BJ (cell line): ENCODE measurements at regions not wholly inside any gene's neighbourhood (a gene's known extent, or its start where the extent isn't known, plus 50 kb on each side); places are given as distances from the start of the nearest gene placed in this dataset.

Experiments used
- CTCF ChIA-PET: fragments of 350-600 bp; formaldehyde crosslinking; extraction: SDS; loops from one replicate; lab custom pipeline; 2021; ENCODE audit warnings: antibody characterized with exemption, inconsistent platforms; lab: Yijun Ruan, JAX
- POLR2A ChIA-PET: fragments of 300-600 bp; sonication (Branson Sonifier 250); formaldehyde crosslinking; extraction: SDS; loops from one replicate; lab custom pipeline; 2021; ENCODE audit warnings: antibody characterized with exemption; lab: Charles Lee
- DNase-seq: peaks from one replicate; pipeline ENCODE4 v3.0.0-alpha.2; 2011; ENCODE audit warnings: low read depth
- H3K27me3 ChIP-seq: 2 replicates; pipeline ENCODE4 v1.6.0; 2011; ENCODE audit warnings: low read length; ENCODE audit not compliant: control insufficient read depth, insufficient read depth
- H3K36me3 ChIP-seq: 2 replicates; pipeline ENCODE4 v1.5.1; 2011; ENCODE audit warnings: low read length; ENCODE audit not compliant: control insufficient read depth, insufficient read depth
- H3K4me3 ChIP-seq: 2 replicates; pipeline ENCODE4 v1.5.1; 2011; ENCODE audit warnings: low read depth, mild to moderate bottlenecking, control low read depth, low read length
- TF ChIP-seq, protein P1 (sequence below): IDR thresholded peaks from 2 replicates; pipeline ENCODE4 v1.5.1; 2011; ENCODE audit warnings: low read depth, mild to moderate bottlenecking, control low read depth, inconsistent platforms, low read length, moderate library complexity; ENCODE audit not compliant: insufficient read depth

- TF ChIP-seq, protein P1, sequence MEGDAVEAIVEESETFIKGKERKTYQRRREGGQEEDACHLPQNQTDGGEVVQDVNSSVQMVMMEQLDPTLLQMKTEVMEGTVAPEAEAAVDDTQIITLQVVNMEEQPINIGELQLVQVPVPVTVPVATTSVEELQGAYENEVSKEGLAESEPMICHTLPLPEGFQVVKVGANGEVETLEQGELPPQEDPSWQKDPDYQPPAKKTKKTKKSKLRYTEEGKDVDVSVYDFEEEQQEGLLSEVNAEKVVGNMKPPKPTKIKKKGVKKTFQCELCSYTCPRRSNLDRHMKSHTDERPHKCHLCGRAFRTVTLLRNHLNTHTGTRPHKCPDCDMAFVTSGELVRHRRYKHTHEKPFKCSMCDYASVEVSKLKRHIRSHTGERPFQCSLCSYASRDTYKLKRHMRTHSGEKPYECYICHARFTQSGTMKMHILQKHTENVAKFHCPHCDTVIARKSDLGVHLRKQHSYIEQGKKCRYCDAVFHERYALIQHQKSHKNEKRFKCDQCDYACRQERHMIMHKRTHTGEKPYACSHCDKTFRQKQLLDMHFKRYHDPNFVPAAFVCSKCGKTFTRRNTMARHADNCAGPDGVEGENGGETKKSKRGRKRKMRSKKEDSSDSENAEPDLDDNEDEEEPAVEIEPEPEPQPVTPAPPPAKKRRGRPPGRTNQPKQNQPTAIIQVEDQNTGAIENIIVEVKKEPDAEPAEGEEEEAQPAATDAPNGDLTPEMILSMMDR, result no peak
- H3K36me3 ChIP-seq, result no peaks in the 10 kb centered on the region
- no peak overlapping the region for H3K4me3 ChIP-seq
- H3K27me3 ChIP-seq, result no peaks in the 10 kb centered on the region
- POLR2A ChIA-PET, result no interaction called here
- no peak for DNase-seq
- CTCF ChIA-PET, result no interaction called here
These were observed 716.0 kb upstream of the STXBP6 start for GRCh38 chr14:25765909-25766308.

DNA sequence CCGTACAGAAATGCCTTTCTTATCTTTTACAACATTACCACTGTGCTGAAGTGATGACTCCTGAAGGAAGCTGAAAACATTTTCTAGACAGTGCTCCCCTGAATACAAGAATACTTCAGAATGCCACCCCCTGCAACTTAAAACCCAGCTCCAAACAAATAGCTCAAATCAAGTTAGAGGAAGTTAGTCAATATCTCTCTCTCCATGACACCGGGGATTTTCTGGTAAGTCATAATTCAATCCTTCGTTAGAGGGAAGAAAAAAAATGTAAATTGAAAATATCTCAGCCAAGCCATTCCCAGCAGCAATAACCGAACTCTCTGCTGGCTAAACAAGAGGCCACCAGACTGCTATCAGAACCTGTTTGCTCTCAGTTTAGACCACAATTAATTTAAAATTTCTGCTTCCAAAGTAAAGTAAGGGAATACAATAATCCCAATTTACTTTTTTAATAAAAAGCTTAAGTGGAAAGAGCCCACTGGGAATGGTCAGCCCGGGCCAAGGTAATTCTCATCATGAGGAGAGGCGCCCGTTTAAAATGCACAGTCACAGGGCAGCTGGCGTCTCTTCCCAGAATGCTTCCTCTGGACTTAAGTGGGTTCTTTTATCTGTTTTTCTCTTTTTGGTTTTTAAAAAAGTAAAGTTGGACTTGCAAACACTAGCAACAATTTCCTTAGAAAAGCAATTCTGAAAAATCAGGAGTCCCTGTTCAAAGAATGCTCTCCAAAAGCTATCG lies 710.1 kb upstream of the STXBP6 start:
- POLR2A ChIA-PET, result no interaction called here
- TF ChIP-seq, protein P1, result no peak
- CTCF ChIA-PET, result no interaction called here
- H3K27me3 ChIP-seq, result no peaks in the 10 kb centered on the region
- H3K36me3 ChIP-seq, result no peaks in the 10 kb centered on the region
- DNase-seq, result no peak
- no peak overlapping the region for H3K4me3 ChIP-seq

- H3K36me3 ChIP-seq, result no peaks in the 10 kb centered on the region
- ChIA-PET CTCF (no interaction called here), POLR2A (no interaction called here)
These were observed 709.3 kb upstream of the STXBP6 start for GRCh38 chr14:25759256-25759655.

GRCh38 chr14:25757364-25757763 lies 707.4 kb upstream of the STXBP6 start:
- Histone ChIP-seq H3K4me3 (no peak overlapping the region), H3K27me3 (no peaks in the 10 kb centered on the region), H3K36me3 (no peaks in the 10 kb centered on the region)
- TF ChIP-seq, protein P1, result no peak
- ChIA-PET CTCF (no interaction called here), POLR2A (no interaction called here)
- DNase-seq, result no peak

More at GRCh38 chr14:25759256-25759655, 709.3 kb upstream of the STXBP6 start:
- TF ChIP-seq, protein P1, result no peak
- no peak for DNase-seq
- Histone ChIP-seq H3K4me3 (no peak overlapping the region), H3K27me3 (no peaks in the 10 kb centered on the region)

DNA sequence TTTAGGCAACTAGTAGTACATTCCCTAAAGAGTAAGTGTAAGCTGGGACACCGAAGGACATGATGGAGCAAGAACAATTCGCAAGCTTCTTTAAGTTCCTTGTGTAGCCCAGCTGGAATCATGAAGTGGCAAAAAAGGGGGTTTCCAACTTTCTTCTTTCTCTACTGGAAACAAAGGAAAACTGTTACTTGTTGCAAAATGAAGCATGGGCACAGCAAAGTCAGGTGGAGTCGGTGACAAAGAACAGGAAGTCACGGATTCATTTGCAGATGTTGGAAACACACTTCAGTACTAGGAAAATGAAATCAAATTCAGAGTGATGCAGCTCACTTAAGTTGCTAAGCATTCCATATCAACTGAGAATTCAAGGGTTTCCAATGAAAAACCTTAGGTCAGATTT lies 706.9 kb upstream of the STXBP6 start:
- Histone ChIP-seq H3K4me3 (no peak overlapping the region), H3K36me3 (no peaks in the 10 kb centered on the region), H3K27me3 (no peaks in the 10 kb centered on the region)
- no peak for DNase-seq
- ChIA-PET POLR2A (no interaction called here), CTCF (no interaction called here)
- TF ChIP-seq, protein P1, result no peak
